Endodermal cell (in vitro differentiated cells): ENCODE measurements at regions not wholly inside any gene's neighbourhood (a gene's known extent, or its start where the extent isn't known, plus 50 kb on each side); places are given as distances from the start of the nearest gene placed in this dataset.
"Not testable (repeated sequence)": the region's sequence is repeated elsewhere in the genome, so short reads cannot be mapped to it uniquely, and the experiment has no call there.

Source experiments
- DNase-seq: peaks from one replicate; pipeline ENCODE4 v3.0.0-alpha.2; 2017
- H3K27ac ChIP-seq: 2 replicates; pipeline ENCODE4 v1.5.1; 2013; ENCODE audit warnings: mild to moderate bottlenecking, low read depth, low read length, moderate library complexity
- H3K27me3 ChIP-seq: 2 replicates; pipeline ENCODE4 v1.6.1; 2013; ENCODE audit warnings: mild to moderate bottlenecking, low read length, moderate library complexity; ENCODE audit not compliant: insufficient read depth, control insufficient read depth, poor library complexity, severe bottlenecking
- H3K36me3 ChIP-seq: 2 replicates; pipeline ENCODE4 v1.7.0; 2013; ENCODE audit warnings: mild to moderate bottlenecking, low read length, moderate library complexity; ENCODE audit not compliant: control insufficient read depth, insufficient read depth
- H3K4me1 ChIP-seq: one replicate; pipeline ENCODE4 v1.7.0; 2013; ENCODE audit warnings: low read length; ENCODE audit not compliant: control insufficient read depth, insufficient read depth
- H3K4me3 ChIP-seq: 2 replicates; pipeline ENCODE4 v1.5.1; 2013; ENCODE audit warnings: mild to moderate bottlenecking, low read length, moderate library complexity
- H3K9ac ChIP-seq: 2 replicates; pipeline ENCODE4 v1.6.1; 2013; ENCODE audit warnings: mild to moderate bottlenecking, low read length, moderate library complexity; ENCODE audit not compliant: poor library complexity, severe bottlenecking; ENCODE audit errors: extremely low read depth
- H3K9me3 ChIP-seq: 2 replicates; pipeline ENCODE4 v1.6.1; 2013; ENCODE audit warnings: mild to moderate bottlenecking, low read length, moderate library complexity; ENCODE audit not compliant: control insufficient read depth
- H3K27ac Mint-ChIP-seq: 2 replicates; pipeline ENCODE4 v1.8.0; 2020; ENCODE audit warnings: mixed read lengths
- H3K27me3 Mint-ChIP-seq: 2 replicates; pipeline ENCODE4 v1.8.0; 2021; ENCODE audit warnings: mild to moderate bottlenecking, mixed read lengths; ENCODE audit not compliant: insufficient read depth
- H3K36me3 Mint-ChIP-seq: 2 replicates; pipeline ENCODE4 v1.8.0; 2020; ENCODE audit warnings: low read depth, mixed read lengths
- H3K4me1 Mint-ChIP-seq: 2 replicates; pipeline ENCODE4 v1.8.0; 2020; ENCODE audit warnings: mixed read lengths
- H3K4me3 Mint-ChIP-seq: 2 replicates; pipeline ENCODE4 v1.8.0; 2020; ENCODE audit warnings: mild to moderate bottlenecking, moderate library complexity, mixed read lengths
- H3K9me3 Mint-ChIP-seq: 2 replicates; pipeline ENCODE4 v1.8.0; 2020; ENCODE audit warnings: mild to moderate bottlenecking, mixed read lengths
- WGBS, 2 experiments: methylation state at CpG; one replicate each; pipeline versions ENCODE4 v1.1.5 to v1.1.7; 2013; ENCODE audit warnings: missing lambda C conversion rate in 2 of 2, mixed read lengths in 1 of 2; ENCODE audit not compliant: insufficient coverage in 1 of 2, insufficient read length in 1 of 2; 5-methylcytosine and 5-hydroxymethylcytosine counted together
- TF ChIP-seq, protein P1 (sequence below): fragments of 200-600 bp; sonication (generic); conservative IDR thresholded peaks from 2 replicates; pipeline ENCODE4 v1.5.0; 2021; ENCODE audit warnings: antibody characterized with exemption, mild to moderate bottlenecking

DNA sequence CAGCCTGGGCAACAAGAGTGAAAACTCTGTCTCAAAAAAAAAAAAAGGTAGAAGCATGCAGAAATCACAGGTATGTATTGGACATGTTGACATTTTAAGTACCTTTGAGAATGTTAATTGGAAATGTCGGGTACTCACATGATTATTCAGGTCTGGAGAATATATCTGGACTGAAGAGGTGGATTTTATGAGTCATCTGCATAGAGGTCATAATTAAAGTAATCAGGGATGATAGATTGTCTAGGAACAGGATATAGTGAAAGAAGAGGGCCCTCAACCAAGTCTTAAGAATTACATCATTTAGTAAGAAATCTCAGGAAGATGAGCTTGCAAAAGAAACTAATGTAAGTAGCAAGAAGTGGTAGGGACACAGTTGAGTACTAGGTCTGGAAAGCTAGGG lies 212.5 kb downstream of the UTRN start:
- H3K4me1 ChIP-seq, result no peaks in the 10 kb centered on the region
- Mint-ChIP-seq H3K4me3 (no peak overlapping the region), H3K4me1 (no peaks in the 10 kb centered on the region), H3K36me3 (peaks cover 65% of the 10 kb centered on the region), H3K9me3 (peaks cover 6% of the 10 kb centered on the region), H3K27ac (no peak overlapping the region), H3K27me3 (no peaks in the 10 kb centered on the region)
- no peak overlapping the region for H3K9ac ChIP-seq
- no peak for DNase-seq
- H3K36me3 ChIP-seq, result peaks cover 60% of the 10 kb centered on the region
- no peak overlapping the region for H3K27ac ChIP-seq
- peaks cover 17% of the 10 kb centered on the region for H3K9me3 ChIP-seq
- 98 to 100% methylated on average over 1 of the region's 1 CpG for WGBS, 2 experiments
- H3K4me3 ChIP-seq, result no peak overlapping the region
- H3K27me3 ChIP-seq, result no peaks in the 10 kb centered on the region
- TF ChIP-seq, protein P1, sequence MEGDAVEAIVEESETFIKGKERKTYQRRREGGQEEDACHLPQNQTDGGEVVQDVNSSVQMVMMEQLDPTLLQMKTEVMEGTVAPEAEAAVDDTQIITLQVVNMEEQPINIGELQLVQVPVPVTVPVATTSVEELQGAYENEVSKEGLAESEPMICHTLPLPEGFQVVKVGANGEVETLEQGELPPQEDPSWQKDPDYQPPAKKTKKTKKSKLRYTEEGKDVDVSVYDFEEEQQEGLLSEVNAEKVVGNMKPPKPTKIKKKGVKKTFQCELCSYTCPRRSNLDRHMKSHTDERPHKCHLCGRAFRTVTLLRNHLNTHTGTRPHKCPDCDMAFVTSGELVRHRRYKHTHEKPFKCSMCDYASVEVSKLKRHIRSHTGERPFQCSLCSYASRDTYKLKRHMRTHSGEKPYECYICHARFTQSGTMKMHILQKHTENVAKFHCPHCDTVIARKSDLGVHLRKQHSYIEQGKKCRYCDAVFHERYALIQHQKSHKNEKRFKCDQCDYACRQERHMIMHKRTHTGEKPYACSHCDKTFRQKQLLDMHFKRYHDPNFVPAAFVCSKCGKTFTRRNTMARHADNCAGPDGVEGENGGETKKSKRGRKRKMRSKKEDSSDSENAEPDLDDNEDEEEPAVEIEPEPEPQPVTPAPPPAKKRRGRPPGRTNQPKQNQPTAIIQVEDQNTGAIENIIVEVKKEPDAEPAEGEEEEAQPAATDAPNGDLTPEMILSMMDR, result no peak

DNA sequence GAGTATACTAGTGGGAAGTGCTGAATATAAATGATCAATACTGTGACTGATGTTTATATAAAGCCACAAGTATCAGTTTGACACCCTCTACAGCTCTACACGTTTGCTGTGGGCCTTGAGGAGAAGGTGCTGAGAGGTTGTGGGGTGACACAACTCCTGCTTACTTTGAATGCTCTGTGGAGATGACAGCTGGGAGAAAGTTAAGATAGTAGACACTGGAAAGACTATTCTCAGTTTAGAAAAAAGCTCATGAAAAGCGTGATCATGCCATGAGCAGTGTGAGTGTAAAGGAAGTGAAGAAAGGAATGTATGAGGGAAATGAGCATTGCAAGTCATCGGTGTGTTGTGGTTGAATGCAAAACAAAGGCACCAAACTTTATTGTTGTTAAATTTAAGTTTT lies 215.8 kb downstream of the UTRN start:
- H3K27me3 ChIP-seq, result no peaks in the 10 kb centered on the region
- TF ChIP-seq, protein P1, result no peak
- H3K36me3 Mint-ChIP-seq, result peaks cover 76% of the 10 kb centered on the region
- peaks cover 45% of the 10 kb centered on the region for H3K36me3 ChIP-seq
- no peaks in the 10 kb centered on the region for H3K4me1 Mint-ChIP-seq
- H3K27me3 Mint-ChIP-seq, result no peaks in the 10 kb centered on the region
- no peak overlapping the region for H3K4me3 Mint-ChIP-seq
- no peak overlapping the region for H3K4me3 ChIP-seq
- no peak overlapping the region for H3K9ac ChIP-seq
- H3K9me3 Mint-ChIP-seq, result peaks cover 38% of the 10 kb centered on the region
- 63 to 100% methylated on average over 1 to 3 of the region's 3 CpGs for WGBS, 2 experiments
- H3K27ac Mint-ChIP-seq, result no peak overlapping the region
- no peak overlapping the region for H3K27ac ChIP-seq
- H3K9me3 ChIP-seq, result peaks cover 17% of the 10 kb centered on the region
- DNase-seq, result no peak
- no peaks in the 10 kb centered on the region for H3K4me1 ChIP-seq

DNA sequence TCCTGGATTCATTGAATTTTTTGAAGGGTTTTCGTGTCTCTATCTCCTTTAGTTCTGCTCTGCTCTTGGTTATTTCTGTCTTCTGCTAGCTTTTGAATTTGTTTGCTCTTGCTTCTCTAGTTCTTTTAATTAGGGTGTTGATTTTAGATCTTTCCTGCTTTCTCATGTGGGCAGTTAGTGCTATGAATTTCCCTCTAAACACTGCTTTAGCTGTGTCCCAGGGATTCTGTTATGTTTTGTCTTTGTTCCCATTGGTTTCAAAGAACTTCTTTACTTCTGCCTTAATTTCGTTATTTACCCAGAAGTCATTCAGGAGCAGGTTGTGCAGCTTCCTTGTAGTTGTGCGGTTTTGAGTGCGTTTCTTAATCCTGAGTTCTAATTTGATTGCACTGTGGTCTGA lies 220.1 kb downstream of the UTRN start:
- H3K9me3 Mint-ChIP-seq, result peaks cover 47% of the 10 kb centered on the region
- not testable (repeated sequence) for H3K4me3 Mint-ChIP-seq
- 96 to 100% methylated on average over 1 to 4 of the region's 4 CpGs for WGBS, 2 experiments

DNA sequence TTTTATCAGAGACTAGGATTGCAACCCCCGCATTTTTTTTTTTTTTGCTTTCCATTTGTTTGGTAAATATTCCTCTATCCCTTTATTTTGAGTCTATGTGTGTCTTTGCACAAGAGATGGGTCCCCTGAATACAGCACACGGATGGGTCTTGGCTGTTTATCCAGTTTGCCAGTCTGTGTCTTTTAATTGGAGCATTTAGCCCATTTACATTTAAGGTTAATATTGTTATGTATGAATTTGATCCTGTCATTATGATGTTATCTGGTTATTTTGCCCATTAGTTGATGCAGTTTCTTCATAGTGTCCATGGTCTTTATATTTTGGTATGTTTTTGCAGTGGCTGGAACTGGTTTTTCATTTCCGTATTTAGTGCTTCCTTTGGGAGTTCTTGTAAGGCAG lies 220.9 kb downstream of the UTRN start:
- not testable (repeated sequence) for H3K27ac Mint-ChIP-seq, H3K27me3 Mint-ChIP-seq, H3K27me3 ChIP-seq, H3K9ac ChIP-seq, H3K4me1 Mint-ChIP-seq, H3K4me3 Mint-ChIP-seq, H3K36me3 ChIP-seq, H3K4me1 ChIP-seq, DNase-seq, H3K4me3 ChIP-seq, H3K27ac ChIP-seq
- 90 to 95% methylated on average over 2 to 3 of the region's 3 CpGs for WGBS, 2 experiments
- peaks cover 60% of the 10 kb centered on the region for H3K36me3 Mint-ChIP-seq
- peaks cover 47% of the 10 kb centered on the region for H3K9me3 Mint-ChIP-seq
- peaks cover 17% of the 10 kb centered on the region for H3K9me3 ChIP-seq

More for the DNA sequence above, 220.1 kb downstream of the UTRN start:
- H3K9ac ChIP-seq, DNase-seq, H3K27ac Mint-ChIP-seq, H3K27ac ChIP-seq, H3K27me3 Mint-ChIP-seq, H3K36me3 ChIP-seq, H3K4me1 Mint-ChIP-seq, H3K4me1 ChIP-seq, H3K4me3 ChIP-seq, H3K27me3 ChIP-seq: not testable (repeated sequence)
- H3K9me3 ChIP-seq, result peaks cover 17% of the 10 kb centered on the region
- H3K36me3 Mint-ChIP-seq, result peaks cover 62% of the 10 kb centered on the region

DNA sequence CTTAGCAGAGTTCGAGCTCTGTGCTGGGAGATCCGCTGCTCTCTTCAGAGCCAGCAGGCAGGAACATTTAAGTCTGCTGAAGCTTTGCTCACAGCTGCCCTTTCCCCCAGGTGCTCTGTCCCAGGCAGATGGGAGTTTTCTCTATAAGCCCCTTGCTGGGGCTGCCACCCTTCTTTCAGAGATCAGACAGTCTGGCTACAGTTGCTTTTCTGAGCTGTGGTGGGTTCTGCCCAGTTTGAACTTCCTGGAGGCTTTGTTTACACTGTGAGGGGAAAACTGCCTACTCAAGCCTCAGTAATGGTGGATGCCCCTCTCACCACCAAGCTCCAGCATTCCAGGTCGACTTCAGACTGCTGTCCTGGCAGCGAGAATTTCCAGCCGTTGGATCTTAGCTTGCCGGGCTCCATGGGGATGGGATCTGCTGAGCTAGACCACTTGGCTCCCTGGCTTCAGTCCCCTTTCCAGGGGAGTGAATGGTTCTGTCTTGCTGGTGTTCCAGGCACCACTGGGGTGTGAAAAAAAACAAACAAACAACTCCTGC lies 222.7 kb downstream of the UTRN start:
- DNase-seq, H3K27me3 ChIP-seq, H3K27ac ChIP-seq, H3K4me1 ChIP-seq, H3K4me1 Mint-ChIP-seq, H3K4me3 Mint-ChIP-seq, H3K36me3 ChIP-seq, H3K4me3 ChIP-seq, H3K27me3 Mint-ChIP-seq, H3K9ac ChIP-seq: not testable (repeated sequence)
- Mint-ChIP-seq H3K9me3 (peaks cover 40% of the 10 kb centered on the region), H3K27ac (peak overlapping the region; percentile 55), H3K36me3 (peaks cover 52% of the 10 kb centered on the region)
- WGBS, 2 experiments, result 87 to 100% methylated on average over 2 to 6 of the region's 6 CpGs
- H3K9me3 ChIP-seq, result peaks cover 17% of the 10 kb centered on the region
